Anterior cingulate cortex (tissue), 58 donors: ENCODE measurements at regions not wholly inside any gene's neighbourhood (a gene's known extent, or its start where the extent isn't known, plus 50 kb on each side); places are given as distances from the start of the nearest gene placed in this dataset.

Source experiments
- DNase-seq, 58 donors: peaks; one replicate each; lab custom pipeline; 2025; lab: John Stamatoyannopoulos, UW

- no peak for DNase-seq
Observed at GRCh38 chr1:68378296-68379084, 71.3 kb downstream of the RPE65 start.

GRCh38 chr1:68377098-68377497 is 72.7 kb downstream of the RPE65 start:
- no peak for DNase-seq

DNA sequence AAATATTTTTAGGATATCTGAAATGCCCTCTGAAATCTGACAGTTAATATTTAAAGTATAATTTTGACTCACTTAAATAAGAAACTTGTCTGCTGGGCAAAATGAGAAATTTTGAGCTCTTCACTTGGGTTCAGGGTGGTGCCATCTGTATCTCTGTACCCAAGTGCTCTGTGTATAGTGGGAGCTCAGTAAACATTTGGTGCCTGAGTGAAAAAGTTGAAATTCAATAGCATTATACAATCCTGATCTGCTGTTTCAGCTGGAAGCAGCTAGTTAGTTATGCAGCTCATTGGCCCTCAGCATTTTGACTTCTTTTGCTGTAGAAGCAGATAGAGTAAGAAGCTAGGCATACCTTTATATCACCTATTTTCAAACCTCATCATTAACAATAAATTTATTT is 73.3 kb downstream of the RPE65 start:
- DNase-seq: no peak

DNA sequence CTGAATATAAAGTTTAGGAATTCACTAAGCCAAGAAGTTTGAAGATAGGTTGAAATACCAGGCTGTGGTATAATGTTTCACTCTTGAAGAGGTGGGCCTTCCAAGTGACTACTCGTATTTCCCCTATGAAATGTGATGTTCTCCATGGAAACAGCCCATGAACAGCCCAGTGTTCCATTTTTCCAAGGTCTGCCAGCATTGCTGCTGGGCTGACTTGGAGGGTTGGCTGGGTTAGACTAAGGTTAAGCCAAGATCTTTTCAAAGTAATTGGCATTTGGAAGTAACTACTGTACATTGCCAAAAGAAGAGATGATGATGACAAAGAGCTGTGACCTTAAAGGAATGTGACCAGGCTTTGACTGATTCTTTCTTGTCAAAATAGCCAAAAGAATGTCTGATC is 73.8 kb downstream of the RPE65 start:
- peak in 14 of 58 donors; percentile 1 to 28 (median 10) for DNase-seq

GRCh38 chr1:68373173-68373572 is 76.6 kb downstream of the RPE65 start:
- no peak for DNase-seq

DNA sequence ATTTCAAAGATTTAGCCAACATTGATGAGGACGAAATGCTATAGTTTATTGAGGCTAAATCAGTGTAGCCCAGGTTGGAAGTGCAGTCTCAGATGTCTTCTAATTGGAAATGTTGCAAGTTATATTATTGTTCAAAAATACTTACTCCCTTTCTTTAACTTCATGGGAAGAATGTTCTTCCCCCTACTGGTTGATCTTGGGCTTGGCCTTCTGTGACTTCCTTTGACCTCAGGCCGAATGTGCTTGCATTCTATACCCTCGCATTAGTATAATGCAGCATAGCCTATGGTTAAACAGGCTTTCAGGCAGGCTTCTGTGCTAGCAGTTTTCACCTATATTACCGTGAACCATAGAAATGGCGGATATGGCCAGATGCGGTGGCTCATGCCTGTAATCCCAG is 77.3 kb downstream of the RPE65 start:
- no peak for DNase-seq

GRCh38 chr1:68370101-68370915 is 79.4 kb downstream of the RPE65 start:
- no peak for DNase-seq

DNA sequence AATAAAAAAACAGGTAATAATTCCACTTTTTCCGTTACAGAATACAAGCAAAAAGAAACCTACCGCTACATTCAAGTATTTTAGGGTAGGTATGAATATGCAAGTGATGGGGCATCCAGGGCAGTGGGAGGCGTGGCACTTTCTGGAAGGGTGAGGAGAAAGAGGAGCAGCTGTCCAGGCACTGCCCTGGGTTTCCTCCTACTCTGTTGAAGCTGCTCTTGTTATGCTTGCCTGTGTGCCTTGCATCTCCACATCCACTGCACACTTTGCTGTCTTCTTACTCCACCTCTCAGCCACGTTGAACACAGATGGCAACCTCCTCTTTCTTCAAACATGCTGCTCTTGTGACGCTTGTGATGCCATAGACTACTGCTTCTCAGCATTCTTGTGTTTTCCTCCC is 83.2 kb downstream of the RPE65 start:
- DNase-seq: no peak

- no peak for DNase-seq
Observed at GRCh38 chr1:68365709-68366382, 83.9 kb downstream of the RPE65 start.

- no peak for DNase-seq
Observed at GRCh38 chr1:68363339-68363738, 86.4 kb downstream of the RPE65 start.

- no peak for DNase-seq
Observed at GRCh38 chr1:68361346-68361910, 88.3 kb downstream of the RPE65 start.

DNA sequence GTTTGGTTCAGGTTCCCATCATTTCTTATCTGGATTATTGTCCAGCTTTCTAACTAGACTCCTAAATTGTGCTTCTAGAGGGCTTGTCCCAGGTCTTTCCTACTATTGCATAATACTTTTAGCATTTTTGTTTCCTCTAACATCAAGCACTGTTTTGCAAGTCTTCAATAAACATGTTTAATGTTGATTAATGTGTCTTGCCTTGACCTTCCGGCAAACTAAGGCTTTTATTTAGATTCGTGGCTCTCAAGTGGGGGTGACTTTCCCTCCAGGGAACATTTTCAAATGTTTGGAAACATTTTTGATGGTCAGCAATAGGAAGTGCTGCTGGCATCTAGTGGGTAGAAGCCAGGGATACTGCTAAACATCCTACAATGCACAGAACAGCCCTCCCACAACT is 90.7 kb downstream of the RPE65 start:
- no peak for DNase-seq

GRCh38 chr1:68358439-68358838 is 91.3 kb downstream of the RPE65 start:
- peak in 24 of 58 donors; percentile 1 to 60 (median 15) for DNase-seq

GRCh38 chr1:68355614-68356013 is 94.1 kb downstream of the RPE65 start:
- DNase-seq: no peak

DNA sequence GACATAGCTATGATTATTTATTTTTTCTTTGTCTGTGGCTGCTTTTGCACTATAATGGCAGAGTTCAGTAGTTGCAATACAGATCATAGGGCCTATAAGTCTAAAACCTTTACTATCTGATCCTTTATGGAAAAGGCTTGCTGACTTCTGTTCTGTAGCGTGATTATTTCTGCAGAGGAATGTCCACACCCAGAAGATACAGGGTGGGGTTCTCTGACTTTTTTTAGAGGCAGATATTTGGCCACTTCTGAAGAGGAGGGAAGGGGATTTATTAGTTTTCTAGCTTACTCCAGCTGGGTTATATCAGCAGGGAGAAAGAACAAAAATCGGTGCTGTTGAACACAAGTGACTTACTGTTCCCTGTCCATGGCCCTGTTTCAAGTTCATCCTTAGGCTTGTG is 97.6 kb downstream of the RPE65 start:
- no peak for DNase-seq

GRCh38 chr1:68347415-68347814 is 102.3 kb downstream of the RPE65 start:
- peak in 6 of 58 donors; percentile 2 to 30 (median 4) for DNase-seq

GRCh38 chr1:68346188-68346808 is 103.5 kb downstream of the RPE65 start:
- no peak for DNase-seq

DNA sequence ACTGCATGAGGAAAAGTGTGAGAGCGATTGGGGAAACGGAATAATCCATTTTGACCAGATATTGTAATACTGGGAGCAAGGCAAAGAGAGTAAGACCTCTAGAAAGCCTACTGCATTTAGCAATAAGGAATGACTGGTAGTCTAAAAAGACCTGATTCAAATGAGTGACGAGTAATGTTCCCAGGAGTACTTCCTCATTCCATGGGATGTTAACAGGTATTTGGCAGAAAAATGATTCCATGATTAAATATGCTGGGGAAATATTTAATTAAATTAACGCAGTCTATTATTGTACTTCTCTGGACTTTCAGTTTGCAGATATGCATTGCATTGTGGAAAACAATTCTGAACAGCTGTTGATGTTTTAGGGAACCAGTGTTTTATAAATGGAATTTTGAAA is 105.5 kb downstream of the RPE65 start:
- no peak for DNase-seq

DNA sequence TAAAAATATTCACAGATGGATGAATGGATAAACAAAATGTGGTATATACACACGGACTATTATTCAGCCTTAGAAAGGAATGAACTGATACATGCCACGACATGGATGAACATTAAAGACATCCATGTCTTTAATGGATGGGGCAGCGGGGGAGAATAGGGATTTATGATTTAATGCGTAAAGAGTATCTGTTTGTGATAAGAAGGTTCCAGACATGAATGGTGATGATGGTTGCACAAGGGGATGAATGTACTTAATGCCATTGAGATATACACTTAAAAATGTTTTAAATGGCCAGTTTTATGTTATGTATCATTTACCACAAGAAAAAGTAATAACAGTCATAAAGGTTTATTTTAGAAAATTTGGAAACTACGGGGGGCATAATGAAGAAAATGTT is 108.6 kb upstream of the WLS start:
- DNase-seq: no peak

GRCh38 chr1:68339505-68339904 is 107.2 kb upstream of the WLS start:
- DNase-seq: no peak
